NOMO-1 treated with DMSO at 0.1 percent for 48 hours (cell line): ENCODE measurements at regions not wholly inside any gene's neighbourhood (a gene's known extent, or its start where the extent isn't known, plus 50 kb on each side); places are given as distances from the start of the nearest gene placed in this dataset.
A peak's percentile ranks its signal among the peaks of the same experiment; 100 is the strongest.
"Not testable (repeated sequence)": the region's sequence is repeated elsewhere in the genome, so short reads cannot be mapped to it uniquely, and the experiment has no call there.

ENCODE experiments used
- DNase-seq: peaks from one replicate; lab custom pipeline; 2025; ENCODE audit not compliant: unreplicated experiment; lab: John Stamatoyannopoulos, UW

DNA sequence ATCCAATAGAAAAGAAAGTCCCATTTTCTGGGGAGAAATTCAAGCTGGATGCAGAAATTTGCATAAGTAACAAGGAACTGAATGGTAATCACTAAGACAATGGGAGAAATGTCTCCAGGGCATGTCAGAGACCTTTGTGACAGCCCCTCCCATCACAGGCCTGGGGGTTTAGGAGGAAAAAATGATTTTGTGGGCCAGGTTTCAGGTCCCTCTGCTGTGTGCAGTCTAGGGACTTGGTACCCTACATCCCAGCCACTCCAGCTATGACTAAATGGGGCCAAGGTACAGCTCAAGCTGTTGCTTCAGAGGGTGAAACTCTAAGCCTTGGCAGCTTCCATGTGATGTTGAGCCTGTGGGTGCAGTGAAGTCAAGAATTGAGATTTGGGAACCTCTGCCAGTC lies 695.5 kb upstream of the MIR17HG start:
- DNase-seq: no peak

DNA sequence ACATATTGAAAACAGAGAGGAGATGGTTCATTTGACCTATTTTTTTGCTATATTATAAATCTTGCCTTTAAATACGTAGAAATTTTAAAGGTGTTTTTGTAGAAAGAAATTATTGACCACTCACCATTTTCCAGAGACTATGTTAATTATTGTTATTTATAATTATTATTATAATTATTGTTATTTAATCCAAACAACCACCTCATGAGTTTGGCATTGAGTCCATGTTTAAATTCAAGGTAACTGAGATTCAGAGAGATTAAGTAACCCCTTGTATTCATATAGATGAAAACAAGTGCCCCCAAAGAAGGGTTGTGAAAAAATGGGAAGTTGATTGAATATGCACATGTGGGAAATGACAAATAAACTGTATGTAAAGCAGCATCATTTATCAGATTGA lies 692.5 kb upstream of the MIR17HG start:
- DNase-seq: no peak

DNA sequence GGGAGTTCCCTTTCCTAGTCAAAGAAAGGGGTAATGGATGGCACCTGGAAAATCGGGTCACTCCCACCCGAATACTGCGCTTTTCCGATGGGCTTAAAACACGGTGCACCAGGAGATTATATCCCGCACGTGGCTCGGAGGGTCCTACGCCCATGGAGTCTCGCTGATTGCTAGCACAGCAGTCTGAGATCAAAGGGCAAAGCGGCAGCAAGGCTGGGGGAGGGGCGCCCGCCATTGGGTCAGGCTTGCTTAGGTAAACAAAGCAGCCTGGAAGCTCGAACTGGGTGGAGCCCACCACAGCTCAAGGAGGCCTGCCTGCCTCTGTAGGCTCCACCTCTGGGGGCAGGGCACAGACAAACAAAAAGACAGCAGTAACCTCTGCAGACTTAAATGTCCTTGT lies 683.3 kb upstream of the MIR17HG start:
- not testable (repeated sequence) for DNase-seq

DNA sequence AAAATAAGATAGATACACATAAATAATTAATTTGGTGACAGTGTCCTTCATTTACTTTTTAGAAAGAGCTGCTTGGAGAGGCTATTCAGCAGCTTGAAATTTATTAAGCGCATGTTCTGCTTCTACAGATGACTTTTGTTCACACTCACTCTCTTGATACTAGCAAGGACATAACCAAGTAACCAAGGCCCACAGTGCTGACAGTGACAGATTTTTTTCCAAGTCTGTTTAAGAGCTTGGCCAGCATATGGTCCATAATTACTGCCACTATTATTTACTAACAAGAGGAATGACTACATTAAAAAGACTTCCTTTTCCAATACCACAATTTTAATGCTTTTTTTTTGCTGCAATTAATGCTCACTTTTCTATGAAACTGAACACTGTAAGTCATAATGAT lies 673.7 kb upstream of the MIR17HG start:
- DNase-seq: no peak

DNA sequence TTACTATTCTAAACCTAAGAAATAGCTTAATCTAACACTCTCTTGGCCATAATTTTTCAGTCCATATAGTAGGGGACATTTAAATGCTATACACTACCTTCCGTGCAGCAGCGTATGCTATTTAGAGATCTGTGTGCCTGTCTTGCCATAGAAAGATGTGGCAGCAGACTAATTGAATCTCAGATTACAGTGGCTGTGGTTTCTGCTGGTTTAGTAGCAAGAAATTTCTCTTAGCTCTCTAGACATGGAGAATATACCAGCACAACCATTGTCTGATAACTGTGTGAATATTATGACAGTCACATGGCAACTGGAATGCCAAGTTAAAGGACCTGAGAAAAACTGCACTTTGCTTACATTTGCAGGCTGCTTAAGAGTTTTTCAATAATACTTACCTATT lies 672.4 kb upstream of the MIR17HG start:
- DNase-seq: no peak

DNA sequence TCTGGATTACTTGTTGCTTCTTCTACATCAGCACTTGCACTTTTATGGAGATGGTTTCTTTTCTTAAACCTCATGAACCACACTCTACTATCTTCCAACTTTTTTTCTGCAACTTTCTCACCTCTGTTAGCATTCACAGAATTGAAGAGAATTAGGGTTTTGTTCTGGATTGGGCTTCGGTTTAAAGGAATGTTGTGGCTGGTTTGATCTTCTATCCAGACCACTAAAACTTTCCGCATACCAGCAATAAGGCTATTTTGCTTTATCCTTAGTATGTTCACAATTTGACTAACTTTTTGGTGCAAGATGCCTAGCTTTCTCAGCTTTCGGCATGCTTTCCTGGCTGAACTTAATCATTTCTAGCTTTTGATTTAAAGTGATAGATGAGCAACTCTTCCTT lies 666.7 kb upstream of the MIR17HG start:
- DNase-seq: no peak

DNA sequence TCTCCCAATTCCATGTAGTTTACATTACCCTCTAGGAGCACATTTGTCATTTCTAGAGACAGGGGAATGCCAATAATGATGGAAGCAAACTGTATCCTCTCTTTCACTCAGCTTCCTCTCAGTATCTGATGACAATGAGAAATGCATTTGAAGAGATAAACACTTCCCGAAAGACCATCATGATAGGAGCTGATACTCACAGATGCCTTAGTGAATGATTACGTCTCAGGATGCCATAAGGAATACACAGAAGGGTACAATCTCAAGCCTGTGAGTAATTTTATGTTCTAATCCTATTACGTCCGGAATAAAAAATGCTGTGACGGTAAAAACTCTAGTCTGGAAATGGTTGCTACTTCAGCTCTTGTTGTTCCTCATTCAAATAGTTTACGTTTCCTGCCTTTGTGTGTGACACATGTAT lies 663.8 kb upstream of the MIR17HG start:
- DNase-seq: no peak

DNA sequence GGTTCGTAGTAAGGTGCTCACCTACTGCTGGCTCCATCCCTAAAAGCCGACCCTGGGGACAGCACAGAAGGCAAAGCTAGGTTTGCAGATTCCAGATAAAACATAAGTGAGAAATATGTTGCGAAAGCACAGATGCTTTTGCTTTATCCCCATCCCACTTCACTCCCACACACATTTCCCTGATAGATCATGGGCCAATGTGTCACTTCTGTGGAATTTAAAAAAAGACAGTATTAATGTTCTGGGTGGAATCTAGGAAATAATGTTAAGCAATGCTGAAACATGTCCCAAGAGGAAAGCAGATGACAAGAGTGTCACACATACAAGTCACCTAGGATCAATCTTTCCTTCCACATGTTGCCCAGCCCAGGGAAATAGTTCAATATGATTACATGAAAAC lies 661.0 kb upstream of the MIR17HG start:
- DNase-seq: no peak

DNA sequence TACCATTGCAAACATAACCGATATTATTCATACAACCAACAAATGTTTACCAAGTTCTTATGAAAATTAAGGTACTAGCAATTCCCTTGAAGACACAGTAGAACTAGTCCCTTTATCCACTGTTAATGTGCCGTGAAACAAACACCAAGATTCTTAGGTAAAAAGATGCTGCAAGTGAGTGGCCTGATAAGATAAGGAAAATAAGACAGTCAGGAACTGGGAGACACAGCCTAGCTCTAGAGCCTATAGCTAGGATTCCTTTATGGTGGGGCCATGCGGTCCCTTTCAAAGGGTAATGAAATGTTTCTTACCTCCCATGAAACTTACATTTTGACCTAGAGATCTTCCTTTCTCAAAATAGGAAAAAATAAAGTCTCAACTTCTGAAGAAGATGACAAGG lies 658.4 kb upstream of the MIR17HG start:
- DNase-seq: no peak

DNA sequence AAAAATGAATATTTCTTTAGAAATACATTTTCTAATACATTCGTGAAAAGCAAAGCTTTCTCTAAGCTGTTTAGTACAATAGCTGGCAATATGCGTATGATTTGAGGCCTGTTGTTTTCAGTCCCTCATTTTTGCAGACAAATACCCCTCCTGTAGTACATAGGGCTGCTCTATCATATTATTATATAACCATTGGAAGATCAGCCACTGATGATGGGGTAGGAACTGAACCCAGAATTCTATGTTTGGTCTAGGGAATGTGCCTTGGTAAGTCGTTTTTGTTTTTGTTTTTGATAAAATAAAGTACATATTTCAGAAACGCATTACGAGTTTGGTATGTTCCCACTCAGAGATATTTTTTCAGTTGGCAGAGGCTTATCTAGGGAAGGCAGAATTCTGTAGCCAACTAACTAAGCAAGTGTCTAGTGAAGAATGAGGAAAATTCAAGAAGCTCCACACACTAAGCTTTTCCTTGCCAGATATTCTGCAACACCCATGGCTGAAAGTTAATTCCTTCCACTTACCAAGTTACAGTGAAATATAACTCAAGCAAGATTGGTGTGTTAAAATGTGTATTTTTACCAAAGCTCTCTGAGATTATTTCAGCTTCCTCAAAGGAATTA lies 656.9 kb upstream of the MIR17HG start:
- no peak for DNase-seq

DNA sequence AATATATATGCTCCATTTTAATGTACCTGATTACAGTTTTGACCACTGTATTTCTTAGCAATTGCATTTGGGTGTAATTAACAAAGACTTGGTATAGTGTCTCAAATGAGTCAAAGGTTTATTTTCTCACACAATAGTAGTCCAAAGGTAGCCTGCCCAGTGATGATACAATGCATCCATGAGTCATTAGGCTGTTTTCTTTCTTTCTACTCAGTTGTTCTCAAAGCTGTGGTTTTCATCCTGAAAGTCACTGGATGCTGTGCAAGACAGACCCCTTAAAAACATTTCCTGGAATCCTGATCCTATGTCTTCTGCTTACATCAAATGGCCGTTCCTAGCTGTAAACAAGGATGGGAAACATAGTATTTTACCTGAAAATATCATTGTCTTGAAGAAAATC lies 651.2 kb upstream of the MIR17HG start:
- DNase-seq: no peak

DNA sequence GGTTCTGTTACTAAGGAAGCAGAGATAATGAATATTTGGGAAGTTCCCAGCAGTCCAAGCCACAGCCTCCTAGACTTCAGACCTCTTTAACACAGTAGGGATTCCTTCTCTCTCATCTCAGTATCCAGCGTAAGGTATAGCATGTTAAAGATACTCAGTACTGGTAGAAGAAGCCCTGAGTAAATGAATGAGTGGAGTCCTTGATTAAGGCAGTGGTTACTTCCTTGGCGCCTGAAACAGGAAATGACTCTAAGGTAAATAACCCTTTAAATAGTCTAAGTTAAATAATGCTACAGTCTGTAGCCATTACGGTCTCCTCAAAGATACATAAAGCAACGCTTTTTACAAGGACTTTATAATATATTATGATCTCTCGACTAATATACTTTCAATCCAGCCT lies 650.8 kb upstream of the MIR17HG start:
- no peak for DNase-seq

DNA sequence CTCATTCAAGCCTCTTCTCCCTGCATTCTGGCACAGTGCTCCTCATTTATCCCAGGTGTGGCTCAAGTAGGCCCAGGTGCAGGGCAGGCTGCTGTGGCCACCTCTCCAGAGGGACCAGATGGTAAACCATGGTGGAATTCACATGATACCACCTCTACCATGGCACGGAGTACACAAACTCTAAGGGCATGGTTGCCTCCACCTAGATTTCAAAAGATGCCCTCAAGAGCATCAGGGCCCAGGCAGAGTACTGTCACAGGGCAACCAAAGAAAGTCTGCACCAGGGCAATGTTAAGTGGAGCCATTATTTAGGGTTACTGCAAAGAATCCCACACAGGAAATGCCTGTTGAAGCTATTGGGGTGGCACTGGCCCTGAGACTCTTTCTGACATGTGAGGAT lies 647.1 kb upstream of the MIR17HG start:
- no peak for DNase-seq

DNA sequence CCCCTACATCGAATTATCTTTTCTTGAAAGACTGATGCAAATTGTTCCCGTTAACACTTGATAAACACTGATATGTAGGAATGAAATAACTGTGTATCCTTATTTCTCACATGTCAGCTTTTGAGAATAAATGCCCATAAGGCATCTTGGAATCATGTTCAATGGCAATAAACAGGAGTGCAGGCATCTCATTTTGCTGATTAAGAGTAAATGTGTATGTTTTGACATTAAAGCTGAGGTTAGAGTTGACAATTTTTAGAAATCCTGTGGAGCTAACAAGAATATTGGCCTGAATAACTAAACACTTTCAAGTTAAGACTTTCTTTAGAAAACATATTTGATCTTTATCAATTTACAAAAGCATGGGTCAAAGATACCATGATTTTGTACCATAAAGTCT lies 646.2 kb upstream of the MIR17HG start:
- DNase-seq: no peak

DNA sequence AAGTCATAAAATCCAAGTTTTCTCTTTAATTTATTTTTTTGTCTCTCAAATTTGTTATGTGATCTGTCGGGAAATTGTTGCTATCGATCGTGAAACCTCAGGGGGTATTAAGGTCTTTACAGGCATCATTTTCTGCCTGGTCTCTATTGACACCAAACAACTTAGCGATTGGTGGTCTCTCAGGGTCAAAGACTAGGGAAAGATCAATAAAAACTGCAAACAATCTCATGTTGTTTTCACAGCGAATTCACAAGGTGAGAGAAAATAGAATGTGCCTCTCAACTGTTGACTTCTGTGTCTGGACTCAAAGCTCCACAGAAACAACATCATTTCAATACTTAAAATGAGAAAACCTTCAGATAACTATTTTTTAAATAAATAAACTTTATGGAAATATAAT lies 645.4 kb upstream of the MIR17HG start:
- DNase-seq: no peak

DNA sequence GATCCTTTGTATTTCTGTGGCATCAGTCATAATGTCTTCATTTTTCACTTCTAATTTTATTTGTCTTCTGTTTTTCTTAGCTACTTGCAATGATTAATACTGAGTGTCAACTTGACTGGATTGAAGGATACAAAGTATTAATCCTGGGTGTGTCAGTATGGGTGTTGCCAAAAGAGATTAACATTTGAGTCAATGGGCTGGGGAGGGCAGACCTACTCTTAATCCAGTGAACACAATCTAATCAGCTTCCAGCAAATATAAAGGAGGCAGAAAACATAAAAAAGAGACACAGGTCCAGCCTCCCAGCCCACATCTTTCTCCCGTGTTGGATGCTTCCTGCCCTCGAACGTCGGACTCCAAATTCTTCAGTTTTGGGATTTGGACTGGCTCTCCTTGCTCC lies 640.9 kb upstream of the MIR17HG start:
- no peak for DNase-seq

DNA sequence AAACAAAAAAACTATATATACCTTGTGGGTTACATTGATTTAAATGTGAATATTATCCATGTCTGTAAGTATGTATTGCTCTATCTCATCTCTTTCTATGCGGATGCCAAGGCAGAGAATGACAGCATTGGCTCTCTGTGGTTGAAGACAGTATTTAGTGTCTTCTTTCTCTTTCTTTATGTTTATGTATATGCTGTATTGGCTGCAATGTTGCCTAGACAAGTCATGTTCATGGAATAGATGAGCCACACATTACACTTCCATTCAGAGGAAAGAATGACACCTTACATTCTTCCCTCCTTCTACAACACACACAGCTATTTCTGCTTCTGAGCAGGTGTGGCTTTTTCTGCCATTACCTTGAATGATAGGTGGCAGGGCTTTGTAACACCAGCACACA lies 639.4 kb upstream of the MIR17HG start:
- no peak for DNase-seq

DNA sequence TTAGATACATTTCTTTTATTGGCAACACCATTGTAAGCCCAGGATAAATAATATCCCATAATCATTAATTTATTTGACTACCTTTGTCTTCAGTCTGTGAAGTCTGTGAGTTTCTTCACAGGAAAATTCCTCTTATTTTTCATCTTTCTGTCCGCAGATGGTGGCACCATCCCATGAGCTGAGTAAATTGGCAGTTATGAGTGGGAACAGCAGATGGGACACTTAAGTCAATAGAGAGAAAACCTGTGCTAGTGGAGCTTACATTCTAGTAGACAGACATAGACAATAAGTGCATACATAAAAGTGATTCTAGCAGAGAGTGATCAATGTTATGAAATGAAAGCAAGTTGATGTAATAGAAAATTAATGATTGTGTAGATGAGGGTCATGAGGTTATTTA lies 638.2 kb upstream of the MIR17HG start:
- no peak for DNase-seq

DNA sequence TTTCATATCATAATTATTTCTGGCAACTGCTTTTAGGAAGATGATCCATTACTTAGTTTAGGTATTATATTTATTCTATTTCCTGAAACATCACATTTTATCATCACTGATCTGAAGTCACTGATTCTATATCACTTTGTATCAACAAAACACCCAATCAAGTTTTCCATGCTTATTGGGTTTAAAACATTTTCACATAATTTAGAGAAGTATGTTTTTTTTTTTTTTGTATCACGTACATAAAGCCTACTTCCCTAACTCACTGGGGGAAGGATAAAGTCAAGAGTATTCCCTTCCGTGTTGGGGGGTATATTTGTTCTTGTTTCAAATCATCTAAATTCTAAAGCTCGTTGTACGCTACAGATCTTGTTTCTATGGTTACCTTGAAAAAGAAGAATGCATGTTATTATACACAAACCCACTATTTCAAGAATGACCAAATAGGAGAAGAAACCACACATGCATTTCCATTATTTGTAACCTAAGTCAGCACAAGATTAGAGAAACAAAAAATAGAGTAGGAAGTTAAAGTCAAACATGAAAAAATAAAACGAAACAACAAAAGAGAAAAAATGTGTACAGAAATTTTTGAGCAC lies 637.2 kb upstream of the MIR17HG start:
- DNase-seq: no peak

DNA sequence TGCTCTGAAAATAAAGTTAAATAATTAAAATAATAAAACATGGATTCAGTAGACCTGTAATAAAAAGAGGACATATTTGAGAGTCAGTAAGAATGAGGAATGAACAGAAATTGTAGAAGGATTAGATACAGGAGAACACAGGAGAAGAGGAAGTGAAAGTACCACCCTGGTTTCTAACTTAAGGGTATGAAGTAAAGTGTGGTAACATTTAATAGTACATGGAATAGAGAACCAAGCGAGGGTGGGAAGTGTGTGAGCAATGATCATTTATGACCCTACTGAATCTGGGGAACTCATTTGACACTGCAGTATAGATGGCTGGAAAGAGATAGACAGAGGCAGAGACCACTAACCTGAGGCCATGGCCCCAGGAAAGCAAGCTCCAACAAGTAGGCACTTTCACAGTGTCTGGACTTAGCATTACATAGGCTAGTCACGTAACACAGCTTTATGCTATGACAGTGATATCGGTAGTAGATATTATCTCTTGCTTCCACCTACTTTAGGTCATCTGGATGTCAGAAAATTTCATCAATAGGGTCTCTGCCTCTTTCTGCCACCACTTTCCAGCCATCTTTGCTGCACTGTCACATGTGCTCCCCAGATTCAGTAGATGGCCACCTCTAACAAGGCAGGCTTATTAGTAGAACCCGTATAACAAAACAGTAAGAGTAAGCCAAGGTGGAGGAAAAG lies 633.9 kb upstream of the MIR17HG start:
- DNase-seq: peak; percentile 98

DNA sequence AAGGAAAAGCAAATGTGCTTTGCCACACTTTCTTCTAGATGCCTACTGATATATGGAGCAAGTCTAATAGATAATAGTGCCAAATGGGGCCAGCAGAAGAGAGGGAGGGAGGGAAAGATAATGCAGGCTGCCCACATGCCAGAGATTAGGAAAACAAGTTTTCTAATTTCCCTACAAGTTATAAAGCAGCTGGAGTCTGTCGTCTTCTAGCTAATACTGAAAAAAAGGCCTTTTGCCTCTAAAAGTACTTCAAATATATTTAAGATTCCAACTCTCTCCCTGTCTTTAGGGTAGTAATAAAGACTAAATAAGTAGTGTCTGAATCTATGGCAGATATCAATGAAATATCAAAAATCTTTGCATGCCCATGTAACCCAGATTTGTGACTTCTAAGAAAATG lies 632.0 kb upstream of the MIR17HG start:
- DNase-seq: no peak

DNA sequence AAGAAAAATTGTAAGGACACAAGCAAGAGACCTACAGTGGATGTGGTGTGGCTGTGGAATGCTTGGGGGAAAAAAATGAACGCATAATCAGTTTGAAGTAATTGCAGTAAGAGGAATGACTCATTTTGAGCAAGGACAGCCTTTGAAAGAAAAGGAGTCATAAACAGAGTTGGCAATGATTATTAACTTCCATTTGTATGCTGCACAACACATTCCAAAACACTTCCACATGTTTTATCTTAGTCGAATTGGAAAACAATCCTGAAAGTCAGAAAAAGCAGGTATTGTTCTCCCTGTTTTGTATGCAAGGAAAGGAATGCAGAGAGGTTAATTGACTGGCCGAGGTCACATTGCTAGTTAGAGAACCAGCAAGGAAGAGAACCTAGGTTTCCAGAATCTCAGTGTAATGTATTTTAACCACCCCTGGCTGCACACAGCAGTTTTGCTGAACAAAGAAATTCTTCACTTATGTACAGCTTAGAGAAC lies 630.0 kb upstream of the MIR17HG start:
- no peak for DNase-seq

DNA sequence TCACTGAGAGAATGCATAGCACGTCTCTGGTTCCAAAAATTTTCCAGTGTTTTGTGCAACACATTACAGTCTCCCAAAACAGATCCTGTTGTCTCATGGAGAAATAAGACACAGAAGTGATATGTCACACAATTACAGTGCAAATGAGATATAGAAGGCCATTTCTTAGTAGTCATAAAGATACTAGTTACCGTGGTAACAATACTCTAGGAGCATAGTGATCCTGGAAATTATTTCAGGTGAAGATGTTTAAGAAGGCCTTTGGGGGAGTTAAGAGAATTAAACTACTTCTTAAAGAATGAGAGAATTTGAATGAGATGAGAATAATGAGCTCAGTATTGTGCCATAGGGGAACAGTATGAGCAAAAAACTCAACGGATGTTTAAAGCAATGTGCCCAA lies 628.0 kb upstream of the MIR17HG start:
- no peak for DNase-seq
